B cell (primary cell): ENCODE measurements at regions not wholly inside any gene's neighbourhood (a gene's known extent, or its start where the extent isn't known, plus 50 kb on each side); places are given as distances from the start of the nearest gene placed in this dataset.

Experiments used
- CTCF ChIP-seq: fragments of 200-600 bp; IDR thresholded peaks from one replicate; pipeline ENCODE4 v1.8.0; 2022; ENCODE audit warnings: antibody characterized with exemption, mild to moderate bottlenecking
- EZH2 ChIP-seq: IDR thresholded peaks from 2 replicates; pipeline ENCODE4 v1.6.1; 2012; ENCODE audit warnings: borderline replicate concordance, low read depth, mild to moderate bottlenecking, moderate library complexity, low read length; ENCODE audit not compliant: insufficient read depth, poor library complexity, severe bottlenecking

- TF ChIP-seq CTCF (no peak), EZH2 (no peak)
Measured at GRCh38 chr14:71665781-71666180, 266.4 kb upstream of the RGS6 start.
